ENCODE measurements at regions not wholly inside any gene's neighbourhood (a gene's known extent, or its start where the extent isn't known, plus 50 kb on each side); places are given as distances from the start of the nearest gene placed in this dataset.

DNA sequence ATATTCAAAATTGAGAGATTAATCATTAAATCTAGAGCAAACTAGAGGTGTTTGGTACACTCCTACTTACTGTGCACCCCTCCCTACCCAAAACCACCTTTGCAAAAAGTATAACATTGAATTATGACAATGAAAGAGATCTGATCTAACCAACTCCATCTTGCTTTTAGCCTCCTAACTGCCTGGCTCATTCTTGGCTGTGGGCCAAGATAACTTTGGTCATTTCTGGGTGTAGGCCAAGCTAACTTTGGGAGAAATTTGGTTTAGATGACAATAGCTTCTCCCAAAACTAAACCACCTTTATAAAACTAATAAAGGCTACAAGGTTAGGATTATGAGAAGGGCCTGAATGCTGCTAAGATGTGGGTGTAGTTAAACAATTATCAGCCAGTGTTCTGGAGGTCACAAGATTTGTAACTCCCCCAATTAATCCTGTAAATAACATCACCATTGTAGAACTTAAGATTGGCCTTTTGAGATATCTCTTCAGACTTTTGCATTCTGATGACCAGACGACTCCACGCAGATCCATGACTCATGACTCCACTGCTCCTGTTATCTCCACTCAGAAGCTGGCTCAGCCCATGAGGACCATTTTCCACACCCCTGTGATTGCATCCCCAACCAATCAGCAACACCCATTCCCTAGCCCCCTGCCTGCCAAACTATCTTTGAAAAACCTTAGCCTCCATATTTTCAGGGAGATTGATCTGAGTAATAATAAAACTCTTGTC is 160.2 kb downstream of the FBXO15 start:
- Histone ChIP-seq H3K27me3 (no peaks in the 10 kb centered on the region), H3K36me3 (no peaks in the 10 kb centered on the region), H3K4me3 (no peak overlapping the region), H3K9me3 (no peaks in the 10 kb centered on the region), H3K27ac (no peak overlapping the region), H3K4me1 (no peaks in the 10 kb centered on the region)
- TF ChIP-seq, protein P1, sequence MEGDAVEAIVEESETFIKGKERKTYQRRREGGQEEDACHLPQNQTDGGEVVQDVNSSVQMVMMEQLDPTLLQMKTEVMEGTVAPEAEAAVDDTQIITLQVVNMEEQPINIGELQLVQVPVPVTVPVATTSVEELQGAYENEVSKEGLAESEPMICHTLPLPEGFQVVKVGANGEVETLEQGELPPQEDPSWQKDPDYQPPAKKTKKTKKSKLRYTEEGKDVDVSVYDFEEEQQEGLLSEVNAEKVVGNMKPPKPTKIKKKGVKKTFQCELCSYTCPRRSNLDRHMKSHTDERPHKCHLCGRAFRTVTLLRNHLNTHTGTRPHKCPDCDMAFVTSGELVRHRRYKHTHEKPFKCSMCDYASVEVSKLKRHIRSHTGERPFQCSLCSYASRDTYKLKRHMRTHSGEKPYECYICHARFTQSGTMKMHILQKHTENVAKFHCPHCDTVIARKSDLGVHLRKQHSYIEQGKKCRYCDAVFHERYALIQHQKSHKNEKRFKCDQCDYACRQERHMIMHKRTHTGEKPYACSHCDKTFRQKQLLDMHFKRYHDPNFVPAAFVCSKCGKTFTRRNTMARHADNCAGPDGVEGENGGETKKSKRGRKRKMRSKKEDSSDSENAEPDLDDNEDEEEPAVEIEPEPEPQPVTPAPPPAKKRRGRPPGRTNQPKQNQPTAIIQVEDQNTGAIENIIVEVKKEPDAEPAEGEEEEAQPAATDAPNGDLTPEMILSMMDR (IDR thresholded peaks at IDR 0.05): no peak
- no peak for TF ChIP-seq POLR2A (IDR thresholded peaks at IDR 0.05)
- no peak for TF ChIP-seq POLR2AphosphoS5 (IDR thresholded peaks at IDR 0.05; ENCODE audit: insufficient read depth in 1 of 2, low read depth in 1 of 2)
- intact Hi-C loops (cut with DNase I): no loop called here
- no peak for DNase-seq (ENCODE audit: extremely low spot score in 2 of 2)

DNA sequence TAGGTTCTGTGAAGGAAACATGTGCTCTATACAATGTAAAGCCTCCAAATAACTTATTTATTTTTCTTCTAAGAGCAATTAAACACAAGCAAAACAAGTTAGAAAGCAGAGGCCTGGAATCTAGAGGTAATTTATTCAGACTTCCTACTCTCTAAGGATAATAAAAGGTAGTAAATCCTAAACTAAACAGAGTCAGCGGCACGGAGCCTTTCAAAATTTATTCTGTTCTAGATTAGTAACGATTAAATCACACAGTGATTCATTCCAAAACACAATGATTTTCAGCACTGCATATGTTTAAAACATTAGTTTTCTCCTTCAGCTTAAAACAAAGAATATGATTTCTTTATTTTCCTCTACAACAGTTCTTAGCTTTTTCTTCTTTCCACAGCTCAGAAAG is 160.9 kb downstream of the FBXO15 start:
- Histone ChIP-seq H3K4me3 (no peak overlapping the region), H3K4me1 (no peaks in the 10 kb centered on the region), H3K36me3 (no peaks in the 10 kb centered on the region), H3K27me3 (no peaks in the 10 kb centered on the region), H3K9me3 (no peaks in the 10 kb centered on the region), H3K27ac (no peak overlapping the region)
- intact Hi-C loops (cut with DNase I): no loop called here
- no peak for DNase-seq (ENCODE audit: extremely low spot score in 2 of 2)
- TF ChIP-seq, protein P1 (IDR thresholded peaks at IDR 0.05): no peak
- no peak for TF ChIP-seq POLR2A (IDR thresholded peaks at IDR 0.05)
- no peak for TF ChIP-seq POLR2AphosphoS5 (IDR thresholded peaks at IDR 0.05; ENCODE audit: insufficient read depth in 1 of 2, low read depth in 1 of 2)

DNA sequence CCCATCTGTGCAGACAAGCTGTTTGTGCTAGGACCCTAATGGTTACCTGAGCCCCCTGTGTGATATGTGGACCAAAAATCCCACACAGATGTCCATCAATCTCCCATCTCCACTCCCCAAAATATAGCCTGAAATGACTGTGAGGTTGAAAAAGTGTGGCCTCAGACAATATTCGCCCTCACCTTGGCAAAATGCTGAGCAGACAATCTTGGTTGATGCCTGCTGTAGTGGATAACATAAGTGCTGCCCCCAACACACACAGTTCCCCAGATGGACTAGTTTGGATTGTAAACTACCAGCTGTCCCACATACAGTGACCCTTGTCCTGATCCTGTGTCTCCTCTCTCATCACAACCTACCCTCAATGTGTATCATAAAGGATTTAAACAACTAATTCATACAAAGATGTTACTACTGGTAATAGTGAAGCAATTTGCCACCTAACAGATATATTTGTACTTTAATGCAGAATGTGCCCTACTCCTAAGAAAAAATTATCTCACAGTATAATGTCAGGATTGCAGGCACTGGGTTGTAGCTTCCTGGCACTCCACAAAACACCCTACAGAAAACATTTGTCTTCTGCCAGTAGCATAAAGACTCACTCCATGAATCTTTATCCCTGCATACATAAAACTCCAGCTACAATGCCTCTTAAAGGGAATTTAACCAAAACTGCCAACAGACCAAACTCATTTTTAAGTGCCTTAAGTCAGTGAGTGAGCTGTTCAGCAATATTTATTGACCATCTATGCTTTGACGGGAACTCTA is 161.6 kb downstream of the FBXO15 start:
- no peaks in the 10 kb centered on the region for H3K36me3 ChIP-seq
- TF ChIP-seq POLR2A (IDR thresholded peaks at IDR 0.05) (no peak), POLR2AphosphoS5 (IDR thresholded peaks at IDR 0.05; ENCODE audit: insufficient read depth in 1 of 2, low read depth in 1 of 2) (no peak)
- TF ChIP-seq, protein P1 (IDR thresholded peaks at IDR 0.05): no peak
- no peaks in the 10 kb centered on the region for H3K27me3 ChIP-seq
- intact Hi-C loops (cut with DNase I): no loop called here
- DNase-seq (ENCODE audit: extremely low spot score in 2 of 2): no peak
- no peaks in the 10 kb centered on the region for H3K9me3 ChIP-seq
- no peaks in the 10 kb centered on the region for H3K4me1 ChIP-seq
- H3K4me3 ChIP-seq: no peak overlapping the region
- H3K27ac ChIP-seq: no peak overlapping the region

DNA sequence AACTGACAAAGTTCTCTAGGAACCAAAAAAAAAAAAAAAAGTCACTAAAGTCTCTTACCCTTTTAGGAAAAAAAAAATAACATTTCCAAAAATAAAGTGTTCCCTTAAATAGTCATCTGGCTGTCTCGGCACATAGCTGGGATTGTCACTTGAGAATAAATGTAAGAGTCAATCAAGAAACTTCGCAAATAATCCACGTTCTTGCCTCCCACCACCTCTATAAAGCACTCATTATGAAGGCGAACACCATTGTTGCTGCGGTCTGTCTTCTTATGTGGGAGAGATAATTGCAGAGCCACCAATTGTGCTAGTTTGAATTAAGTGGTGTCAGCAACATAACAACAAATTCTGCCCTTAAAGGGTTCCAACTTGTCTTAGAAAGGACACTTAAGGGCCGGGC is 163.7 kb downstream of the FBXO15 start:
- H3K27me3 ChIP-seq: no peaks in the 10 kb centered on the region
- H3K27ac ChIP-seq: no peak overlapping the region
- no peak for TF ChIP-seq POLR2AphosphoS5 (IDR thresholded peaks at IDR 0.05; ENCODE audit: insufficient read depth in 1 of 2, low read depth in 1 of 2)
- TF ChIP-seq POLR2A (IDR thresholded peaks at IDR 0.05): no peak
- TF ChIP-seq, protein P1 (IDR thresholded peaks at IDR 0.05): no peak
- H3K36me3 ChIP-seq: no peaks in the 10 kb centered on the region
- H3K4me3 ChIP-seq: no peak overlapping the region
- no peak for DNase-seq (ENCODE audit: extremely low spot score in 2 of 2)
- intact Hi-C loops (cut with DNase I): no loop called here
- no peaks in the 10 kb centered on the region for H3K4me1 ChIP-seq
- no peaks in the 10 kb centered on the region for H3K9me3 ChIP-seq

DNA sequence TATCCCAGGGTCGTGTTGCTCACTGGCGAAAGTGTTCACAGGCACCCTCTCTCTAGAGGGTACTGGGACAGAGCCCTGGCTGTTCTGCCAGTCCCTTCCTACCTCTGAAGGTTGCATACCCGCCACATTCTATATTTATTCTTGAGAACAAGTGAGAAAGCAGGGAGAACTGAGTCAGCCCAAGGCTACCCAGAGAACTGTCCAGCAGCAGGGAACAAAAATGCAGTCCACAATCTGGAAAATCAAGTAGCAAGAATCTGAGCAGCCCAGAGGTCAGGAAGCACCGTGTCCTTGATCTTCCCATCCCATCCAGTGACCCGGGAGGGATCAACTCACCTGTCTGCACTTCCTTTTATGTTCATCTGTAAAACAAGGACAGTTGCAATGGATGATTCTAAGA is 164.1 kb downstream of the FBXO15 start:
- Histone ChIP-seq H3K4me1 (no peaks in the 10 kb centered on the region), H3K4me3 (no peak overlapping the region), H3K27ac (no peak overlapping the region), H3K36me3 (no peaks in the 10 kb centered on the region), H3K9me3 (no peaks in the 10 kb centered on the region), H3K27me3 (no peaks in the 10 kb centered on the region)
- TF ChIP-seq POLR2A (IDR thresholded peaks at IDR 0.05): no peak
- TF ChIP-seq POLR2AphosphoS5 (IDR thresholded peaks at IDR 0.05; ENCODE audit: insufficient read depth in 1 of 2, low read depth in 1 of 2): no peak
- TF ChIP-seq, protein P1 (IDR thresholded peaks at IDR 0.05): no peak
- DNase-seq (ENCODE audit: extremely low spot score in 2 of 2): no peak
- intact Hi-C loops (cut with DNase I): no loop called here

Data from vagina (tissue), 2 donors.